IMR-90 (cell line): ENCODE measurements at regions not wholly inside any gene's neighbourhood (a gene's known extent, or its start where the extent isn't known, plus 50 kb on each side); places are given as distances from the start of the nearest gene placed in this dataset.

Experiments used
- ATAC-seq: fragments of 200-7000 bp; cut with Tn5 transposase; 2 replicates; pipeline ENCODE4 v1.9.1; 2020; ENCODE audit warnings: low read depth, mild to moderate bottlenecking, moderate library complexity
- BruUV-seq: library from RNA; stranded (reverse); fragments of 400-500 nt; replicated peaks from 2 replicates; lab custom pipeline; 2021; lab: Mats Ljungman, UMichigan
- CTCF ChIA-PET: fragments of 300-600 bp; formaldehyde crosslinking; extraction: SDS; loops from one replicate; lab custom pipeline; 2021; ENCODE audit warnings: antibody characterized with exemption; lab: Yijun Ruan, JAX
- POLR2A ChIA-PET: fragments of 300-600 bp; sonication (Branson Sonifier 250); formaldehyde crosslinking; loops from one replicate; lab custom pipeline; 2022; ENCODE audit warnings: antibody characterized with exemption; ENCODE audit not compliant: unreplicated experiment; lab: Charles Lee
- DNase-seq: peaks from one replicate; pipeline ENCODE4 v3.0.0; 2013
- H2AFZ ChIP-seq: replicated peaks from 2 replicates; pipeline ENCODE3; 2013; ENCODE audit warnings: low read length, mild to moderate bottlenecking; ENCODE audit not compliant: poor library complexity
- H2AK5ac ChIP-seq: 2 replicates; pipeline ENCODE4 v1.6.1; 2013; ENCODE audit warnings: low read depth, low read length, inconsistent platforms
- H2AK9ac ChIP-seq: replicated peaks from 2 replicates; pipeline ENCODE3; 2013; ENCODE audit warnings: mild to moderate bottlenecking, low read depth, low read length, moderate library complexity; ENCODE audit not compliant: poor library complexity
- H2BK120ac ChIP-seq: 2 replicates; pipeline ENCODE4 v1.6.1; 2013; ENCODE audit warnings: low read depth, low read length, inconsistent platforms
- H2BK15ac ChIP-seq: 3 replicates; pipeline ENCODE4 v1.6.1; 2013; ENCODE audit warnings: low read depth, low read length, inconsistent platforms
- H2BK20ac ChIP-seq: 2 replicates; pipeline ENCODE4 v1.6.1; 2013; ENCODE audit warnings: low read depth, mild to moderate bottlenecking, inconsistent platforms, low read length, moderate library complexity
- H2BK5ac ChIP-seq: 2 replicates; pipeline ENCODE4 v1.6.1; 2013; ENCODE audit warnings: mild to moderate bottlenecking, low read depth, low read length, inconsistent platforms; ENCODE audit not compliant: poor library complexity, severe bottlenecking
- H3K14ac ChIP-seq: replicated peaks from 2 replicates; pipeline ENCODE4 v1.6.1; 2013; ENCODE audit warnings: low read depth, low read length, inconsistent platforms
- H3K18ac ChIP-seq: 2 replicates; pipeline ENCODE4 v1.6.1; 2013; ENCODE audit warnings: low read depth, low read length, control low read depth
- H3K23ac ChIP-seq: 2 replicates; pipeline ENCODE4 v1.6.1; 2013; ENCODE audit warnings: low read depth, low read length, inconsistent platforms
- H3K27ac ChIP-seq: 2 replicates; pipeline ENCODE4 v1.5.1; 2013; ENCODE audit warnings: mild to moderate bottlenecking, control low read depth, low read length; ENCODE audit not compliant: insufficient read depth
- H3K27me3 ChIP-seq: 2 replicates; pipeline ENCODE4 v1.6.1; 2013; ENCODE audit warnings: low read length; ENCODE audit not compliant: control insufficient read depth, insufficient read depth
- H3K36me3 ChIP-seq: 2 replicates; pipeline ENCODE4 v1.6.1; 2013; ENCODE audit warnings: low read length, mixed read lengths; ENCODE audit not compliant: control insufficient read depth, insufficient read depth
- H3K4ac ChIP-seq: 2 replicates; pipeline ENCODE4 v1.6.1; 2013; ENCODE audit warnings: low read depth, low read length, inconsistent platforms
- H3K4me1 ChIP-seq: 2 replicates; pipeline ENCODE4 v1.6.1; 2013; ENCODE audit warnings: low read length, mixed read lengths; ENCODE audit not compliant: control insufficient read depth, insufficient read depth
- H3K4me2 ChIP-seq: 2 replicates; pipeline ENCODE4 v1.6.1; 2013; ENCODE audit warnings: low read depth, mild to moderate bottlenecking, control low read depth, low read length, moderate library complexity
- H3K4me3 ChIP-seq: 2 replicates; pipeline ENCODE4 v1.5.1; 2013; ENCODE audit warnings: low read depth, mild to moderate bottlenecking, control low read depth, low read length, moderate library complexity; ENCODE audit not compliant: insufficient read depth
- H3K56ac ChIP-seq: 2 replicates; pipeline ENCODE4 v1.6.1; 2013; ENCODE audit warnings: low read length, inconsistent platforms; ENCODE audit not compliant: insufficient read depth; ENCODE audit errors: extremely low read depth
- H3K79me1 ChIP-seq, 2 experiments: 2 replicates each; pipeline ENCODE4 v1.6.1; 2013; ENCODE audit warnings: low read length in 2 of 2, inconsistent platforms in 1 of 2, low read depth in 1 of 2
- H3K9ac ChIP-seq: 2 replicates; pipeline ENCODE4 v1.6.1; 2013; ENCODE audit warnings: low read depth, low read length, control low read depth
- H3K9me1 ChIP-seq: 2 replicates; pipeline ENCODE4 v1.6.1; 2013; ENCODE audit warnings: low read length, inconsistent platforms; ENCODE audit not compliant: insufficient read depth
- H3K9me3 ChIP-seq: 2 replicates; pipeline ENCODE4 v1.6.1; 2013; ENCODE audit warnings: low read length; ENCODE audit not compliant: control insufficient read depth, insufficient read depth
- H4K20me1 ChIP-seq: 2 replicates; pipeline ENCODE4 v1.6.1; 2013; ENCODE audit warnings: low read length, inconsistent platforms; ENCODE audit not compliant: insufficient read depth
- H4K5ac ChIP-seq: 2 replicates; pipeline ENCODE4 v1.6.1; 2013; ENCODE audit warnings: mild to moderate bottlenecking, low read depth, low read length, control low read depth
- H4K8ac ChIP-seq, 2 experiments: 2 replicates each; pipeline ENCODE4 v1.6.1; 2013; ENCODE audit warnings: low read depth in 2 of 2, low read length in 2 of 2, control low read depth in 1 of 2, inconsistent platforms in 1 of 2
- H4K91ac ChIP-seq: 2 replicates; pipeline ENCODE4 v1.6.1; 2013; ENCODE audit warnings: low read depth, low read length, inconsistent platforms; ENCODE audit not compliant: insufficient read depth
- CHD1 ChIP-seq: IDR thresholded peaks from 2 replicates; pipeline ENCODE4 v1.6.1; 2012; ENCODE audit warnings: low read depth, low read length, improper control_type of control experiment
- NFE2L2 ChIP-seq: fragments of 150-350 bp; IDR thresholded peaks from 2 replicates; pipeline ENCODE4 v1.6.1; 2016; ENCODE audit warnings: low read depth, mild to moderate bottlenecking, low read length
- POLR2A ChIP-seq: IDR thresholded peaks from 2 replicates; pipeline ENCODE4 v1.6.1; 2012; ENCODE audit warnings: mild to moderate bottlenecking, low read depth, low read length
- SMC3 ChIP-seq: fragments of 150-350 bp; IDR thresholded peaks from 2 replicates; pipeline ENCODE4 v1.6.1; 2016; ENCODE audit warnings: low read depth, mild to moderate bottlenecking, antibody characterized with exemption, low read length, moderate library complexity
- USF2 ChIP-seq: fragments of 150-350 bp; IDR thresholded peaks from 2 replicates; pipeline ENCODE4 v1.6.1; 2017; ENCODE audit warnings: mild to moderate bottlenecking, antibody characterized with exemption, low read length, low read depth
- dilution Hi-C: fragments of 300-500 bp; cut with HindIII; formaldehyde crosslinking; loops from one replicate; pipeline ENCODE4 v1.14.3; 2018; ENCODE audit warnings: low sequenced_read_pairs; ENCODE audit not compliant: unreplicated experiment
- in situ Hi-C: fragments of 300-500 bp; cut with MboI; formaldehyde crosslinking; loops from 3 replicates; pipeline ENCODE4 v1.14.3; 2019; ENCODE audit warnings: low sequenced_read_pairs, inconsistent platforms, mixed read lengths
- intact Hi-C: fragments of 100-400 bp; cut with micrococcal nuclease; formaldehyde crosslinking; loops from 2 replicates; pipeline ENCODE4 v1.10.0; 2022

- H2BK15ac ChIP-seq: no peak overlapping the region
- BruUV-seq: no TSS peak
- peaks cover 2% of the 10 kb centered on the region; the same call in 1 of the 2 replicates for H3K27me3 ChIP-seq
- no peaks in the 10 kb centered on the region for H3K4me1 ChIP-seq
- CTCF ChIA-PET: no interaction called here
- no peak overlapping the region for H2BK5ac ChIP-seq
- H2AK5ac ChIP-seq: no peak overlapping the region
- POLR2A ChIA-PET: no interaction called here
- no peak overlapping the region for H2BK120ac ChIP-seq
- no peak for DNase-seq
- no peak overlapping the region for H3K23ac ChIP-seq
- no peaks in the 10 kb centered on the region for H3K9me3 ChIP-seq
- no peak overlapping the region for H4K5ac ChIP-seq
- H4K20me1 ChIP-seq: no peaks in the 10 kb centered on the region
- no peak overlapping the region for H2BK20ac ChIP-seq
- no peak overlapping the region for H3K4me2 ChIP-seq
- no peak overlapping the region for H3K9ac ChIP-seq
- H3K4me3 ChIP-seq: no peak overlapping the region
- H4K91ac ChIP-seq: no peak overlapping the region
- intact Hi-C loops: no loop called here
- H3K18ac ChIP-seq: no peak overlapping the region
- H3K4ac ChIP-seq: no peak overlapping the region
- H3K9me1 ChIP-seq: no peaks in the 10 kb centered on the region
- H3K79me1 ChIP-seq: no peaks in the 10 kb centered on the region
- no peak overlapping the region for H3K14ac ChIP-seq
- no peak overlapping the region for H2AFZ ChIP-seq
- H3K27ac ChIP-seq: no peak overlapping the region
- dilution Hi-C loops: no loop called here
- ATAC-seq: no peak
- TF ChIP-seq POLR2A: no peak
- no peak for TF ChIP-seq CHD1
- TF ChIP-seq NFE2L2: no peak
- TF ChIP-seq SMC3: no peak
- TF ChIP-seq USF2: no peak
- H2AK9ac ChIP-seq: no peak overlapping the region
- no peaks in the 10 kb centered on the region for H3K36me3 ChIP-seq
- in situ Hi-C loops: no loop called here
- H3K56ac ChIP-seq: no peak overlapping the region
- H4K8ac ChIP-seq: no peak overlapping the region
Observed at GRCh38 chr2:163259489-163259888, 420.9 kb upstream of the KCNH7 start.
